Omental fat pad (tissue), 3 donors: ENCODE measurements at regions not wholly inside any gene's neighbourhood (a gene's known extent, or its start where the extent isn't known, plus 50 kb on each side); places are given as distances from the start of the nearest gene placed in this dataset.

ENCODE experiments used
- ATAC-seq: fragments of 150-250 bp; one replicate; pipeline ENCODE4 v1.9.1; 2016; ENCODE audit warnings: mild to moderate bottlenecking, moderate library complexity; ENCODE audit not compliant: low FRiP score
- DNase-seq: peaks from one replicate; pipeline ENCODE4 v3.0.0-alpha.2; 2019; ENCODE audit warnings: low spot score
- CTCF ChIP-seq, 3 donors: fragments of 450-650 bp; IDR thresholded peaks; one replicate each; pipeline ENCODE4 v1.5.1; 2016 to 2017; ENCODE audit warnings: antibody characterized with exemption in 3 of 3, mild to moderate bottlenecking in 3 of 3, moderate library complexity in 2 of 3

- no peak for TF ChIP-seq CTCF (IDR thresholded peaks at IDR 0.05)
- no peak for ATAC-seq
These were observed 199.0 kb upstream of the KCNG1 start for GRCh38 chr20:51221791-51222408.

GRCh38 chr20:51221103-51221502 lies 198.2 kb upstream of the KCNG1 start:
- DNase-seq (no peak), ATAC-seq (no peak)
- no peak for TF ChIP-seq CTCF (IDR thresholded peaks at IDR 0.05)

More at GRCh38 chr20:51221791-51222408, 199.0 kb upstream of the KCNG1 start:
- DNase-seq = no peak

GRCh38 chr20:51220293-51220706 lies 197.4 kb upstream of the KCNG1 start:
- no peak for ATAC-seq
- no peak for DNase-seq
- peak in 1 of 3 donors; percentile 43 for TF ChIP-seq CTCF (IDR thresholded peaks at IDR 0.05)

- TF ChIP-seq CTCF (IDR thresholded peaks at IDR 0.05) = no peak
- DNase-seq = no peak
- no peak for ATAC-seq
These were observed 196.6 kb upstream of the KCNG1 start for GRCh38 chr20:51219544-51219943.

GRCh38 chr20:51218603-51219002 lies 195.7 kb upstream of the KCNG1 start:
- TF ChIP-seq CTCF (IDR thresholded peaks at IDR 0.05) = no peak
- no peak for DNase-seq
- no peak for ATAC-seq

- no peak for TF ChIP-seq CTCF (IDR thresholded peaks at IDR 0.05)
- no peak for ATAC-seq
These were observed 194.6 kb upstream of the KCNG1 start for GRCh38 chr20:51217347-51218045.

GRCh38 chr20:51216850-51217249 lies 193.9 kb upstream of the KCNG1 start:
- ATAC-seq (no peak), DNase-seq (no peak)
- TF ChIP-seq CTCF (IDR thresholded peaks at IDR 0.05) = no peak

More at GRCh38 chr20:51217347-51218045, 194.6 kb upstream of the KCNG1 start:
- no peak for DNase-seq
